ENCODE measurements at regions not wholly inside any gene's neighbourhood (a gene's known extent, or its start where the extent isn't known, plus 50 kb on each side); places are given as distances from the start of the nearest gene placed in this dataset.

DNA sequence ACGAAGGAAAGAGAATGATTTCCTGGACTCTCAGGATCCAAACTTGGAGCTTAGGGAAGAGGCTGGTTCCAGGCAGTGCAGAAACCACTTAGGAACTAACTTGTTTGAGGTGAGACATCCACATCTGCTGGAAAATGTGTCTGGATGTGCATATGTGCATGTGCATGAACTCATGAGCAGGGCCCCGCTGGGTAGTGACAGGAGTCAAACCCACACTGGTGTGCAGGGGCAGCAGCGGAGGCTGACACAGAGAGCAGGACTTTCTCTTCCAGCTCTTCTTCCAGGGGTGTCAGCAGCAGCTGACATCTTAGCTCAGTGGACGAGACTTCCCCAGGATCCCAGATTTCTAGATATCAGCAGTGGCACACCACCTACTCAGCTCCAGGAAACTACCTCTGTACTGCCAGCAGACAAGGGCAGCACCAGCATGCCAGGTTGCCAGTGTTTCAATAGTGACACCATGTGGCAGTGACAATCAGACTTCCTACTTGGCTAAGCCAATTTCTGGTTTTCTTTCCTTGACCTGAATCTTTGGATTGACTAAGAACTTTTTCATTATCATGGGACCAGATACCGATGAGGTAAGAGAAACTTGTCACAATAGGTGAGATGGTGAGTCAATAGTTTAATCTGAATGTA lies 227.5 kb upstream of the ZC3H12C start:
- TF ChIP-seq GATA3 (IDR thresholded peaks at IDR 0.05; ENCODE audit: low read depth, low read length) (no peak), GATA2 (IDR thresholded peaks at IDR 0.05; ENCODE audit: low read depth, low read length) (no peak)

Data from SH-SY5Y (cell line).